GM21619 (cell line): ENCODE measurements at regions not wholly inside any gene's neighbourhood (a gene's known extent, or its start where the extent isn't known, plus 50 kb on each side); places are given as distances from the start of the nearest gene placed in this dataset.

Source experiments
- ATAC-seq: cut with Tn5 transposase; IDR thresholded peaks from one replicate; pipeline ENCODE4 v1.9.1; 2021; ENCODE audit not compliant: unreplicated experiment

- ATAC-seq, result no peak
Measured at GRCh38 chr4:138758876-138759553, 256.6 kb upstream of the NOCT start.

- ATAC-seq, result no peak
Measured at GRCh38 chr4:138758196-138758595, 257.4 kb upstream of the NOCT start.

- ATAC-seq, result no peak
Measured at GRCh38 chr4:138757432-138757831, 258.1 kb upstream of the NOCT start.

GRCh38 chr4:138756519-138756918, 259.1 kb upstream of the NOCT start:
- ATAC-seq, result no peak

- ATAC-seq, result no peak
Measured at GRCh38 chr4:138751309-138751708, 264.3 kb upstream of the NOCT start.

- no peak for ATAC-seq
Measured at GRCh38 chr4:138749303-138749702, 266.3 kb upstream of the NOCT start.

- no peak for ATAC-seq
Measured at GRCh38 chr4:138741766-138742377, 273.7 kb upstream of the NOCT start.

GRCh38 chr4:138740816-138741745, 274.5 kb upstream of the NOCT start:
- ATAC-seq, result no peak

- no peak for ATAC-seq
Measured at GRCh38 chr4:138736362-138736761, 279.2 kb upstream of the NOCT start.

- ATAC-seq, result no peak
Measured at GRCh38 chr4:138734746-138735145, 280.8 kb upstream of the NOCT start.

- no peak for ATAC-seq
Measured at GRCh38 chr4:138728566-138728965, 287.0 kb upstream of the NOCT start.

- ATAC-seq, result no peak
Measured at GRCh38 chr4:138727731-138728130, 287.9 kb upstream of the NOCT start.

GRCh38 chr4:138724530-138724929, 291.1 kb upstream of the NOCT start:
- no peak for ATAC-seq

GRCh38 chr4:138716559-138717335, 298.8 kb upstream of the NOCT start:
- ATAC-seq, result no peak

- no peak for ATAC-seq
Measured at GRCh38 chr4:138710297-138710696, 305.3 kb upstream of the NOCT start.

GRCh38 chr4:138709859-138710258, 305.7 kb upstream of the NOCT start:
- ATAC-seq, result no peak

GRCh38 chr4:138707746-138708677, 307.6 kb upstream of the NOCT start:
- no peak for ATAC-seq

- ATAC-seq, result no peak
Measured at GRCh38 chr4:138706201-138706600, 309.4 kb upstream of the NOCT start.

- ATAC-seq, result no peak
Measured at GRCh38 chr4:138702190-138702824, 313.3 kb upstream of the NOCT start.
